Hematopoietic multipotent progenitor cell treated with erythropoietin and hydrocortisone succinate and interleukin-3 and kit ligand, for 17 days (in vitro differentiated cells): ENCODE measurements at regions not wholly inside any gene's neighbourhood (a gene's known extent, or its start where the extent isn't known, plus 50 kb on each side); places are given as distances from the start of the nearest gene placed in this dataset.

Experiments
- DNase-seq: peaks from one replicate; pipeline ENCODE4 v3.0.0-alpha.2; 2015; ENCODE audit warnings: low spot score

DNA sequence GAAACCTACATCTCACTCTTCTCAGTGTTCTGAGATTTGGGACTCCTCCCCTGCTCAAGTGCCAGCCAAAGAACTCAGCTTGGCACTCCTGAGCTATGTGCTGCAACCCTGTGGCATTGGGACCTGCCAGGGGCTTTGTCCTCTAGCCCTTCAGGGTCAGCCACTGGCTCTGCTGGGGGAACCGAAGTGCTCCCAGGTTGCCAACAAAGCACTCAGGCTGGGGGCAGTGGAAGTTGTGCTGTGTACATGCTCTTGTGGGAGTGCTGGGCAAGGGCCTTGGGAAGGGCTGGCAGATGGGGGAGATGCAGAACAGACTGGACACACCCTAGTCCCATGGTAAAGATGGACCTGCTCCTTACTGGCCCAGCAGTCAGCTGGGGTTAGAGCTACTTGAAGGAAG, 498.6 kb downstream of the CAAP1 start:
- DNase-seq, result no peak

- DNase-seq, result no peak
Observed at GRCh38 chr9:26392639-26393038, 500.0 kb downstream of the CAAP1 start.

DNA sequence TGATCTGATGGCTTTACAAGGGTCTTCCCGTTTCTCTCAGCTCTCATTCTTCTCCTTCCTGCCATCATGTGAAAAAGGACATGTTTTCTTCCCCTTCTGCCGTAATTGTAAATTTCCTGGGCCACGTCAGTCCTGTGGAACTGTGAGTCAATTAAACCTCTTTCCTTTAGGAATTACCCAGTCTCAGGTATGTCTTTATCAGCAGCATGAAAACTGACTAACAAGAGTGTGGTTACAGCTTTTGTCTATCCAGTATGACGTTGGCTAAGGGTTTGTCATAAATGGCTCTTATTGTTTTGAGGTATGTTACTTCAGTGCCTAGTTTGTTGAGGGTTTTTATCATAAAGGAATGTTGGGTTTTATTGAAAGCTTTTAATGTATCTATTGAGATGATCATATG, 501.6 kb downstream of the CAAP1 start:
- no peak for DNase-seq

- DNase-seq, result no peak
Observed at GRCh38 chr9:26375448-26375847, 517.2 kb downstream of the CAAP1 start.

GRCh38 chr9:26373616-26374015, 519.0 kb downstream of the CAAP1 start:
- no peak for DNase-seq

DNA sequence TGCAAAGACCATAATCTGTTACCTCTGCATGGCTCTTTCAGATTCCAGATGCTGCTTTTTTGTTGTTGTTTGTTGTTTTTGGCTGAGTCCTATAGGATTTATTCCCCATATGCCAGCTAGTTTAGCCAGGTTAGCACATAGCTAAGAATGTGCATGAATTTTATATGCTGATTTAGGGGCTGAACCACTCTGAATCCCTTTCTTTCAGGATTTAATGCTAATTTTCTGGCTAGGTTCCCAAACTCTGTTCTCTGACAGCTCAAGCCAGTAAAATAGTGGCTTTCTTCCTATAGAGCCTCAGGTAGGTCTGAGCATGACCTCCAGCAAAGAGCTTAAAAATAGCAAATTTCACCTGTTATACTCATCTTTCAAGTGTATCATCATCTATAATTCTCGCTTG, 521.4 kb downstream of the CAAP1 start:
- no peak for DNase-seq

- DNase-seq, result no peak
Observed at GRCh38 chr9:26369093-26369492, 523.5 kb downstream of the CAAP1 start.

GRCh38 chr9:26368241-26368640, 524.4 kb downstream of the CAAP1 start:
- no peak for DNase-seq

DNA sequence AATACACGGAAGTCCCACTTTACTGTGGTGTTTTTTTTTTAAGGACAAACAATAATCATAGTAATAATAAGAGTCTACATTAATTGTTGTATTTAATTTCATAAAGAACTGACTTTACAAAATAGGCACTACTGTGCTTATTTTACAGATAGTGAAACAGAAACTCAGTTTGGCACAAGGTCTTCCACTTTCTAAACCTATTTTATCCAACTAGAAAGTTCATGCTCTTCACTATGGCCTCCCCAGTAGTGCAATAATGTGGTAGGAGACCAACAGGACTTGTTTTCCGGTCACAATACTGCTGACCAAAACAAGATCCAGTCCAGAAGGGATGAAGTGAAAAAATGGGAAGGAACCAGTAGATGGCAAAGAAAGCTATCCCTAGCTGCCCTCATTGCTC, 531.6 kb downstream of the CAAP1 start:
- no peak for DNase-seq

DNA sequence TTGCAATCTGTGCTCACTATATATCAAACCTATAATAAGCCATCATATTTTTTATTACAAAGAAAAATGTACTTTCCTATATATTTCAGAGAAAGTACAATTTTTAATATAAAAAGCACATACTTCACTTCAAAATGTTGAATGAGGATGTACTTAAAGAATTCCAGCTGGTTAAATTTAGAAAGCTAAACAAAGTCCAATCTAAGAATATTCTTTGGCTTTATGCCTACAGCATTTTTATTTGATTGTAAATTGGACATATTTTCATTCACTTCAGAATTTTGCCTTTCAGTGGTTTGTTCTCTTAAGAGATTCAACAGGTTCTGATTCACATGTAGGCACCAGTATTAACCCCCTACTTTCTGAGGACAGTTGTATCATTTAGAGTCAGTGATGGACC, 533.8 kb downstream of the CAAP1 start:
- DNase-seq, result no peak

DNA sequence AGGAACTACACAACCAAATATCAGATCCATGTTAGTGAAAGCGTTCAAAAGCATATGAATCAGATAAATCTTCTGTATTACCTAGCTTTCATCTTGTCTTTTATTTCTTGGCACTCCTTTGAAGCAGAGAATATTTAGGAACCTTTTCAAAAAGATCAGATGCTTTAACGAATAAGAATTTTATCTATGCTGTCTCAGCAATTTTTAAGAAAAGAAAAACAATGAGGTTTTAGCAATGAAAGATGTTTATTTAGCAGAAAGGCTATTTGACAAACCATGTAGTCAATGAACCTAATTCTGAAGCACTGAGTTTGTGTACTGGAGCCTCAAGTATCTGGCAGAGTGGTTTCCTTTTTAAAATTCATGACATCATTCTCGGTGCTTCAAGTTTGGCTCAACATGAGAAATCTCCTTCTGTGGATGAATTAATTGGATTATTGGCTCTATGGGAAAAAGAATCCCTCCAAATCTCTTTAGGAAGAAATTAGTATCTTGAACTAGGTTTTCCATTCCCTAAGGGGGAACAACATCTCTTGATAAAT, 534.7 kb downstream of the CAAP1 start:
- no peak for DNase-seq

DNA sequence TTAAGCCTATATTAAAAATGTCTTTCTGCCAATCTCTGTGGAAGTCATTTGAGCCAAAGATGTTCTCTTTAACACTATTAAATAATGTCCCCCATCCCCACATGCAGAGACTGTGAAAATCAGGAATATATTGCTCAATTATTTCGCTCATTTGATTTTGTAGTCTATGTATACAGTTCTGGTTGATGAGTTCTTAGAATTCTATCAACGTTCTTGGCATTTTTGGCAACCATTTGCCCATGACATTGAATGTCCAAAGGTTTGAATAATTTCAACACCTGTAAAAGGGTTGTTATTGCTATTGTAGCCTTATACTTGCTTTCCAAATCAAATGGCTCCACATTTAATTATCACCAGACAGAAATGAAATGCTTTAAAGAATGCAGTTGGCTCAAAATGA, 536.1 kb downstream of the CAAP1 start:
- no peak for DNase-seq

DNA sequence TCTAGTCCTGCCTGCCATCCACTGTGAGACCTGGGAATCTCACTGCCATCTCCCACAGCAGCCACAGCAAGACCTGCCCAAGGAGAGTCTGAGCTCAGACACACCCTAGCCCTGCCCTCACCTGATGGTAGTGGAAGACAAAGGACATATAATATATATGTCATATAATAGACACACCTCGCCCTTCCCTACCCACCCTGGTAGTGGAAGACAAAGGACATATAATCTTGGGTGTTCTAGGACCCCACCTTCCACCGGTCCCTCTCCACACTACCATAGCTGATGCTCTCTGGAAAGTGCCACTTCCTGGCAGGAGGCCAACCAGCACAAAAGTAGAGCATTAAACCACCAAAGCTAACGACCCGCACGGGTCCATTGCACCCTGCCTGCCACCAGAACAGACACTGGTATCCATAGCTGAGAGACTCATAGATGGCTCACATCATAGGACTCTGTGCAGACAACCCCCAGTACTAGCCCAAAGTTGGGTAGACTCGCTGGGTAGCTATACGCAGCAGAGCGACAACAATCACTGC, 545.6 kb downstream of the CAAP1 start:
- DNase-seq, result no peak

DNA sequence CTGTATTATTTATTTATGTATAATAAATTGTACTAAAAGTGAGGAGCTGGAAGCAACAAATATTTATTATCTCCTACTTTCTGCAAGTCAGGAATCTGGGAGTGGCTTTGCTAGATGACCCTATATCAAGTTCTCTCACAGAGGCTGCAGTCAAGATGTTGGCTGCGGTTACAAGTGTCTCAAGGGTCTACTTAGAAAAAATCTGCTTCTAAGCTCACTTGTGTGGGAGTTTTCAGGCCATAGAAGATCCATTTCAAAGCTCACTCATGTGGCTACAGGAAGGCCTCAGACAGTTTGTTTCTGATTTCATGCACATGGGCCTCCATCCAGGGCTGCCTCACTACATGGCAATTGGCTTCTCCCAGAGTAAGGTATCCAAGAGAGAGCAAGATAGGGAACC, 551.1 kb downstream of the CAAP1 start:
- no peak for DNase-seq

GRCh38 chr9:26339796-26340195, 552.8 kb downstream of the CAAP1 start:
- DNase-seq, result no peak

DNA sequence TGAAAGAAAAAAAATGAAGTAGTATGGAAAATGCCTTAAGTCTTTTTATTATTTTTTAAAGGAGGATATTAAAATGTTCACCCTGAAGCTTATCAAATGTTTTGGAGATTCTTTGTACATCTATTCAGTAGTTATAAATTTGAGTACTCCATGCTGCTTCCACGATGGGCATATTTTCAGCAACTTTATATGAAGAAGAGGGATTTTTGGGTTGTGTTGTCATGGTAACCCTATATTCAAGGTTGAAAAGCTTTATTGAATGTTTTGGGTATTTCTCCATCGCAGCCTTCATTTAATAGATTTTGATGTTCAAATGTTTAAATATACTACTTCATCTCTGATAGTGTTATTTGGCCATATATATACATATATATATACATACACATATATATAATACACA, 557.5 kb downstream of the CAAP1 start:
- no peak for DNase-seq

- DNase-seq, result no peak
Observed at GRCh38 chr9:26334706-26335105, 557.9 kb downstream of the CAAP1 start.

DNA sequence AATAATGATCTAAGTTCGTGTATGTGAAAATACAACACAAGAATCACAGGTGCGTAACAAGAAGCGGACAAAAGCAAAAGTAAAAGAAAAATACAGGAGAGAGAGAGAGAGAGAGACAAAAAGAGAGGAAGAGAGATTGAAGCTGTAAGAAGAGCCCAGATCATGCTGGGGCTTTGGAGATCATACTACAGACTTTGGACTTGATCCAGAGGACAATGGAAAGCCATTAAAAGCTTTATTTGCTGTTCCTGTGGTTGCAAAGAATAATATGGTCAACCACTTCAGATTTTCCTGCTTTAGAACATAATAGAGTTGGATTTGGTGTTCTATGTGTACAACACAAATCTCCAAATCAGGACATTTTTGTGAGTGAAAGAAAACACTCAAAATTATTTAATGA, 561.4 kb downstream of the CAAP1 start:
- no peak for DNase-seq

- no peak for DNase-seq
Observed at GRCh38 chr9:26329974-26330373, 562.6 kb downstream of the CAAP1 start.

GRCh38 chr9:26326563-26326962, 566.0 kb downstream of the CAAP1 start:
- no peak for DNase-seq

- no peak for DNase-seq
Observed at GRCh38 chr9:26325444-26325829, 567.2 kb downstream of the CAAP1 start.

DNA sequence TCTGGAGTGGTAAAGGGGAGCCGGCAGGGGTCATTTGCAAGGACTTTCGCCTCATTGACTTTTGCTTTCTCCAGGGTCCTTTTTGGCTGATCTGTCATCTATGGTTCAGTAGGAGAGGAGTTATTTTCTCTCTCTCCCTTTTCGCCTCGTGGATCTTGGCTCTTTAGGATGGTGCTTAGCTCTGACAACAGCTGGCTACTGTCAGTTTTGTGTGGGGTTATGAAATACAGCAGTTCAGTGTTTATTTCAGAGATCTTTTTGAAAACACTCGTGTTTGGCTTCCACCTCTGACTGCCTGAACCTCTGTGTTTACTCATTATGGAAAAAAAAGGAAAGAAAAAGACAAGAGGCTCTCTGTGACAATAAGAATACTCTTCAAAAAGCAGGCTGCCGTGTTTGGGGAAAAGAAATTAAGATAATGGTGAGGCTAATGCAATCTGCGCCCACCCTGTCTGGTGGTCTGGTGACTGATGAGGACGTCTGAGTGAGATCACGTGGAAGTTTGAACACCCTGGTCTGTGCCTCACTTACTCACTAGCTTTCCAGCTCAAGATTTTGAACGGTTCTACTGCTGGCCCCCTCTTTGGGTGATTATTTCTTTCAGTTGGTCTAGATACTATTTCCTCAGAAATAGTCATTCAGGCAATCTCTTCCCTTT, 567.7 kb downstream of the CAAP1 start:
- DNase-seq, result no peak

GRCh38 chr9:26321935-26322334, 570.7 kb downstream of the CAAP1 start:
- DNase-seq, result no peak

DNA sequence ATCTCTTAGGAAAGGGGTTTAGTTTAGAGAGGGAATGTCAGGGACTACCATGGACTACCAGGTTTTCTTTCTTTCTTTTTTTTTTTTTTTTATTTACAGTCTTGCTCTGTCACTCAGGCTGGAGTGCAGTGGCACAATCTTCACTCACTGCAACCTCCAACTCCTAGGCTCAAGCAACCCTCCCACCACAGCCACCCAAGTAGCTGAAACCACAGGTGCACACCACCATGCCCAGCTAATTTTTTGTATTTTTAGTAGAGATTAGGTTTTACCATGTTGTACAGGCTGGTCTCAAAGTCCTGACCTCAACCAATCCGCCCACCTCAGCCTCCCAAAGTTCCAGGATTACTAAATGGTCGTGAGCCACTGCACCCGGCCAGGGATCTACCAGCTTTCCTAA, 572.7 kb downstream of the CAAP1 start:
- DNase-seq, result no peak
